Endothelial cell of umbilical vein (primary cell): ENCODE measurements at regions not wholly inside any gene's neighbourhood (a gene's known extent, or its start where the extent isn't known, plus 50 kb on each side); places are given as distances from the start of the nearest gene placed in this dataset.

Experiments used
- BruUV-seq: library from RNA; stranded (reverse); fragments of 400-500 nt; replicated peaks from 2 replicates; lab custom pipeline; 2021; lab: Mats Ljungman, UMichigan
- CTCF ChIA-PET: fragments of 300-600, 350-600 bp; sonication (Branson Sonifier 250); formaldehyde crosslinking; loops from one replicate; lab custom pipeline; 2021; ENCODE audit warnings: antibody characterized with exemption, inconsistent platforms; lab: Charles Lee
- POLR2A ChIA-PET: fragments of 300-600, 350-600 bp; sonication (Branson Sonifier 250); formaldehyde crosslinking; loops from one replicate; lab custom pipeline; 2021; ENCODE audit warnings: antibody characterized with exemption, inconsistent platforms; lab: Charles Lee
- DNase-seq: peaks from one replicate; pipeline ENCODE4 v3.0.0-alpha.2; 2011; ENCODE audit warnings: low read depth, low spot score
- FAIRE-seq: peaks from 2 replicates; lab custom pipeline; 2011; peaks lifted over from hg19 to GRCh38; lab: Jason Lieb, UNC
- H2AFZ ChIP-seq: 2 replicates; pipeline ENCODE4 v1.6.0; 2012; ENCODE audit warnings: low read depth, low read length, control low read depth, inconsistent platforms
- H3K27ac ChIP-seq: 2 replicates; pipeline ENCODE4 v1.5.1; 2011; ENCODE audit warnings: low read depth, mild to moderate bottlenecking, control low read depth, low read length, moderate library complexity; ENCODE audit not compliant: insufficient read depth
- H3K27me3 ChIP-seq, 2 experiments: 2 replicates each; pipeline versions ENCODE4 v1.6.0 to v1.6.1; 2011; ENCODE audit warnings: low read length in 2 of 2, mixed read lengths in 1 of 2; ENCODE audit not compliant: control insufficient read depth in 2 of 2, insufficient read depth in 2 of 2
- H3K36me3 ChIP-seq, 2 experiments: 2 replicates in 1 of 2; 3 replicates in 1 of 2; pipeline ENCODE4 v1.5.1; 2011; ENCODE audit warnings: low read length in 2 of 2, mild to moderate bottlenecking in 1 of 2, moderate library complexity in 1 of 2; ENCODE audit not compliant: control insufficient read depth in 2 of 2, insufficient read depth in 2 of 2; ENCODE audit errors: extremely low read depth in 1 of 2
- H3K4me1 ChIP-seq: 3 replicates; pipeline ENCODE4 v1.5.1; 2011; ENCODE audit warnings: mild to moderate bottlenecking, low read length; ENCODE audit not compliant: control insufficient read depth, insufficient read depth; ENCODE audit errors: extremely low read depth
- H3K4me2 ChIP-seq: 2 replicates; pipeline ENCODE4 v1.6.1; 2011; ENCODE audit warnings: low read length, control low read depth, mixed read lengths; ENCODE audit not compliant: insufficient read depth
- H3K4me3 ChIP-seq, 3 experiments: fragments of 200-600 bp in 1 of 3; sonication (generic), shearing (Covaris generic) in 1 of 3; replicated peaks in 1 of 3; 2 replicates each; pipeline ENCODE4 v1.5.1; 2011 to 2016; ENCODE audit warnings: control low read depth in 3 of 3, low read length in 3 of 3, mild to moderate bottlenecking in 2 of 3, inconsistent platforms in 1 of 3, low read depth in 1 of 3, moderate library complexity in 1 of 3; ENCODE audit not compliant: insufficient read depth in 1 of 3
- H3K79me2 ChIP-seq: 2 replicates; pipeline ENCODE4 v1.6.0; 2012; ENCODE audit warnings: low read length, inconsistent platforms; ENCODE audit not compliant: control insufficient read depth, insufficient read depth
- H3K9ac ChIP-seq: replicated peaks from 2 replicates; pipeline ENCODE3; 2011; ENCODE audit warnings: low read length, control low read depth; ENCODE audit not compliant: insufficient read depth; ENCODE audit errors: extremely low read depth
- H3K9me1 ChIP-seq: replicated peaks from 3 replicates; pipeline ENCODE4 v1.6.0; 2011; ENCODE audit warnings: mild to moderate bottlenecking, low read length; ENCODE audit not compliant: control insufficient read depth, insufficient read depth; ENCODE audit errors: extremely low read depth
- H3K9me3 ChIP-seq: replicated peaks from 2 replicates; pipeline ENCODE4 v1.5.1; 2012; ENCODE audit warnings: low read length, inconsistent platforms; ENCODE audit not compliant: control insufficient read depth, insufficient read depth
- H4K20me1 ChIP-seq: replicated peaks from 2 replicates; pipeline ENCODE3; 2011; ENCODE audit warnings: mild to moderate bottlenecking, low read length; ENCODE audit not compliant: control insufficient read depth, insufficient read depth; ENCODE audit errors: extremely low read depth
- EZH2 ChIP-seq: IDR thresholded peaks from 2 replicates; pipeline ENCODE4 v1.6.1; 2012; ENCODE audit warnings: borderline replicate concordance, low read depth, mild to moderate bottlenecking, moderate library complexity, low read length, inconsistent platforms; ENCODE audit not compliant: severe bottlenecking
- FOS ChIP-seq: IDR thresholded peaks from 2 replicates; pipeline ENCODE4 v1.6.1; 2011; ENCODE audit warnings: mild to moderate bottlenecking, low read length, moderate library complexity, borderline replicate concordance; ENCODE audit not compliant: insufficient read depth
- GATA2 ChIP-seq: IDR thresholded peaks from 2 replicates; pipeline ENCODE4 v1.7.0; 2011; ENCODE audit warnings: low read depth, mild to moderate bottlenecking, moderate library complexity, mixed read lengths, low read length; ENCODE audit not compliant: insufficient read length, insufficient read depth
- JUN ChIP-seq: IDR thresholded peaks from 2 replicates; pipeline ENCODE4 v1.6.1; 2011; ENCODE audit warnings: borderline replicate concordance, low read depth; ENCODE audit not compliant: insufficient read length, insufficient read depth
- MYC ChIP-seq: IDR thresholded peaks from one replicate; pipeline ENCODE4 v1.6.1; 2011; ENCODE audit warnings: mild to moderate bottlenecking, low read depth, low read length
- POLR2A ChIP-seq: IDR thresholded peaks from 2 replicates; pipeline ENCODE4 v1.6.1; 2012; ENCODE audit warnings: low read depth, mild to moderate bottlenecking, control low read depth, low read length
- POLR2AphosphoS5 ChIP-seq: IDR thresholded peaks from 2 replicates; pipeline ENCODE4 v1.6.1; 2012; ENCODE audit warnings: low read depth, mild to moderate bottlenecking, control low read depth, low read length, moderate library complexity; ENCODE audit not compliant: insufficient read depth
- dilution Hi-C: fragments of 300-500 bp; cut with MboI; formaldehyde crosslinking; loops from one replicate; pipeline ENCODE4 v1.15.0; 2019; ENCODE audit warnings: low sequenced_read_pairs; ENCODE audit not compliant: extremely low pct_ligation_motif_present
- intact Hi-C: fragments of 100-400 bp; cut with micrococcal nuclease; formaldehyde crosslinking; loops from one replicate; pipeline ENCODE4 v1.10.0; 2022
- TF ChIP-seq, protein P1 (sequence below), 2 donors: IDR thresholded peaks; 1 replicate in 1 of 2; 2 replicates in 1 of 2; pipeline ENCODE4 v1.5.1; 2011; ENCODE audit warnings: low read length in 2 of 2, mild to moderate bottlenecking in 2 of 2, moderate library complexity in 2 of 2, control low read depth in 1 of 2, inconsistent platforms in 1 of 2, low read depth in 1 of 2; ENCODE audit not compliant: insufficient read depth in 1 of 2; ENCODE audit errors: extremely low read depth in 1 of 2
- TF ChIP-seq, protein P2 (sequence below): IDR thresholded peaks from 2 replicates; pipeline ENCODE4 v1.6.1; 2011; ENCODE audit not compliant: insufficient read depth, insufficient read length

DNA sequence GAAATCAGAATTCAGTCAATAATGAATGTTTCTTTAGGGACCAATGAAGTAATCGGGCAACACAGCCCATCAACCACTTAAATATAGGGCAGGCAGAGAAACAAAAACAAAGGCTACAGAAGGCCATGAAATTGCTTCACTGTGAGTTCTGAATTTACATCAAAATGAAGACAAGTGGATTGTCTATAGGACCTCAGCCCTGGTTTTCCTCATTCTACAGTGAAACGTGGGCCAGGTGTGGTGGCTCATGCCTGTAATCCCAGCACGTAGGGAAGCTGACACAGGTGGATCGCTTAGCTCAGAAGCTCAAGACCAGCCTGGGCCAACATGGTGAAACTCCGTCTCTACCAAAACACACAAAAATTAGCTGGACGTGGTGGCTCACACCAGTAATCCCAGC is 416.0 kb downstream of the KLF12 start:
- intact Hi-C loops, result no loop called here
- Histone ChIP-seq H3K9me3 (no peaks in the 10 kb centered on the region), H3K27ac (no peak overlapping the region), H2AFZ (no peak overlapping the region), H3K27me3 (no peaks in the 10 kb centered on the region), H3K4me3 (no peak overlapping the region), H3K4me2 (no peak overlapping the region), H3K4me1 (peaks cover 25% of the 10 kb centered on the region), H3K36me3 (peaks cover 0 to 2% of the 10 kb centered on the region in 2 experiments), H3K79me2 (no peaks in the 10 kb centered on the region), H3K9me1 (no peaks in the 10 kb centered on the region), H3K9ac (no peak overlapping the region), H4K20me1 (no peaks in the 10 kb centered on the region)
- POLR2A ChIA-PET, result interaction anchor here (0.6 kb wide), 1 partner anchor 723 kb away, joined by 5 read pairs; no protein-coding TSS in a partner anchor
- no peak for DNase-seq
- no TSS peak for BruUV-seq
- dilution Hi-C loops, result no loop called here
- FAIRE-seq, result no peak
- TF ChIP-seq EZH2, result no peak
- no peak for TF ChIP-seq GATA2
- TF ChIP-seq POLR2AphosphoS5, result no peak
- TF ChIP-seq POLR2A, result no peak
- TF ChIP-seq, protein P1, sequence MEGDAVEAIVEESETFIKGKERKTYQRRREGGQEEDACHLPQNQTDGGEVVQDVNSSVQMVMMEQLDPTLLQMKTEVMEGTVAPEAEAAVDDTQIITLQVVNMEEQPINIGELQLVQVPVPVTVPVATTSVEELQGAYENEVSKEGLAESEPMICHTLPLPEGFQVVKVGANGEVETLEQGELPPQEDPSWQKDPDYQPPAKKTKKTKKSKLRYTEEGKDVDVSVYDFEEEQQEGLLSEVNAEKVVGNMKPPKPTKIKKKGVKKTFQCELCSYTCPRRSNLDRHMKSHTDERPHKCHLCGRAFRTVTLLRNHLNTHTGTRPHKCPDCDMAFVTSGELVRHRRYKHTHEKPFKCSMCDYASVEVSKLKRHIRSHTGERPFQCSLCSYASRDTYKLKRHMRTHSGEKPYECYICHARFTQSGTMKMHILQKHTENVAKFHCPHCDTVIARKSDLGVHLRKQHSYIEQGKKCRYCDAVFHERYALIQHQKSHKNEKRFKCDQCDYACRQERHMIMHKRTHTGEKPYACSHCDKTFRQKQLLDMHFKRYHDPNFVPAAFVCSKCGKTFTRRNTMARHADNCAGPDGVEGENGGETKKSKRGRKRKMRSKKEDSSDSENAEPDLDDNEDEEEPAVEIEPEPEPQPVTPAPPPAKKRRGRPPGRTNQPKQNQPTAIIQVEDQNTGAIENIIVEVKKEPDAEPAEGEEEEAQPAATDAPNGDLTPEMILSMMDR (IDR thresholded peaks at IDR 0.05; ENCODE audit: extremely low read depth in 1 of 2, insufficient read depth in 1 of 2, low read depth in 1 of 2, low read length in 2 of 2), result no peak
- no peak for TF ChIP-seq FOS
- TF ChIP-seq, protein P2, sequence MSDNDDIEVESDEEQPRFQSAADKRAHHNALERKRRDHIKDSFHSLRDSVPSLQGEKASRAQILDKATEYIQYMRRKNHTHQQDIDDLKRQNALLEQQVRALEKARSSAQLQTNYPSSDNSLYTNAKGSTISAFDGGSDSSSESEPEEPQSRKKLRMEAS, result no peak
- TF ChIP-seq MYC, result no peak
- no peak for TF ChIP-seq JUN
- CTCF ChIA-PET, result interaction anchor here (0.9 to 1.4 kb wide), 5 partner anchors 12 to 1540 kb away, joined by 3 to 4 read pairs (median 4); no protein-coding TSS in a partner anchor
